ENCODE measurements at regions not wholly inside any gene's neighbourhood (a gene's known extent, or its start where the extent isn't known, plus 50 kb on each side); places are given as distances from the start of the nearest gene placed in this dataset.

DNA sequence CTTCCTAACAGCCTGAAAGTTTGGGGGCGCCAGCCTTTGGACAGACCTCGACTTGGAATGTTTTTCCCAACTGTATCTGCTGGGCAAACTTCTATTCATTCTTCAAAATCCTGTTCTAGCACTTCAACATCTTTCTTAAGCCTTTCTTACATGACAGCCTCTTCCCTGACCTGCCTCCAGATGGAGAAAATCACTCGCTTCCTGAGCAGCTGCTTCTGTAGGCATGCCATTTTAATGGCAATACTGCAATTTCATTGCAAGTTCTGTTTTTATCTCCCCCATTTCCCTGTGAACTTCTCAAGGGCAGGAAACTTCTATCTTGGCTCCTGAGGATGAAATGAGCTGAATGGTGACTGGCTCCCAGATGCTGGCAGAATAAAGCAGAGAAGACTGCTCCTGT is 128.8 kb upstream of the ASIC2 start:
- no peak for TF ChIP-seq CTCF (IDR thresholded peaks at IDR 0.05; ENCODE audit: low read depth, low read length)
- H3K27ac ChIP-seq (ENCODE audit: low read depth, low read length), result no peak overlapping the region
- ChIA-PET POLR2A (no interaction called here), CTCF (no interaction called here)
- no peak for DNase-seq (ENCODE audit: low read depth, low spot score)
- H3K9me3 ChIP-seq (ENCODE audit: control insufficient read depth, insufficient read depth, low read length), result peaks cover 3% of the 10 kb centered on the region; the same call in 1 of the 2 replicates
- H3K27me3 ChIP-seq (ENCODE audit: control insufficient read depth, insufficient read depth, low read length), result no peaks in the 10 kb centered on the region
- no peak overlapping the region for H3K4me3 ChIP-seq (ENCODE audit: low read depth, low read length)

GRCh38 chr17:33433581-33433980 is 140.5 kb upstream of the ASIC2 start:
- POLR2A ChIA-PET, result no interaction called here
- DNase-seq (ENCODE audit: low read depth, low spot score), result no peak
- peaks cover under 1% of the 10 kb centered on the region for H3K9me3 ChIP-seq (ENCODE audit: control insufficient read depth, insufficient read depth, low read length)
- no peak for TF ChIP-seq CTCF (IDR thresholded peaks at IDR 0.05; ENCODE audit: low read depth, low read length)
- H3K4me3 ChIP-seq (ENCODE audit: low read depth, low read length), result no peak overlapping the region
- H3K27me3 ChIP-seq (ENCODE audit: control insufficient read depth, insufficient read depth, low read length), result no peaks in the 10 kb centered on the region
- no peak overlapping the region for H3K27ac ChIP-seq (ENCODE audit: low read depth, low read length)
- CTCF ChIA-PET, result no interaction called here

DNA sequence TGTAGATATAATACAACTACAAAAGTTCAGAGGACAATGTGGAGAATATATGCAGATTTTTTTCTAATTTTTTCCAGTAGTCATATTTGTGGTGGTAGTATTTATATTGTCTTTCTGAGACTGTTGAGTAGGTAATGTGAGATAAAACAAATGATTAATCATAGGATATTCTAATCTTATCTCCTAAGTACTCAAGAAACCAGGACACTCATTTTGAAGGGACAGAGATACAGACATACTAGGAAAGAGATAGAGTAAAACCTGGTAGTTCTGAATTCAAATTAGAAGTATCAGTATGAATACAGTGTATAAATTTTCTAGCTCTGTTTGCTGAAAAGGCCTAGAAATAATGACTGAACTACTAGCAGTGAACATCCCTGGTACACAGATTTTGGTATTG is 141.7 kb upstream of the ASIC2 start:
- H3K4me3 ChIP-seq (ENCODE audit: low read depth, low read length), result no peak overlapping the region
- H3K27ac ChIP-seq (ENCODE audit: low read depth, low read length), result no peak overlapping the region
- no peaks in the 10 kb centered on the region for H3K27me3 ChIP-seq (ENCODE audit: control insufficient read depth, insufficient read depth, low read length)
- DNase-seq (ENCODE audit: low read depth, low spot score), result no peak
- CTCF ChIA-PET, result no interaction called here
- no peak for TF ChIP-seq CTCF (IDR thresholded peaks at IDR 0.05; ENCODE audit: low read depth, low read length)
- H3K9me3 ChIP-seq (ENCODE audit: control insufficient read depth, insufficient read depth, low read length), result peaks cover 4% of the 10 kb centered on the region
- POLR2A ChIA-PET, result no interaction called here

GRCh38 chr17:33435721-33436301 is 142.7 kb upstream of the ASIC2 start:
- no peak overlapping the region for H3K4me3 ChIP-seq (ENCODE audit: low read depth, low read length)
- no peaks in the 10 kb centered on the region for H3K27me3 ChIP-seq (ENCODE audit: control insufficient read depth, insufficient read depth, low read length)
- POLR2A ChIA-PET, result no interaction called here
- CTCF ChIA-PET, result no interaction called here
- DNase-seq (ENCODE audit: low read depth, low spot score), result no peak
- H3K9me3 ChIP-seq (ENCODE audit: control insufficient read depth, insufficient read depth, low read length), result peaks cover 4% of the 10 kb centered on the region
- TF ChIP-seq CTCF (IDR thresholded peaks at IDR 0.05; ENCODE audit: low read depth, low read length), result no peak
- H3K27ac ChIP-seq (ENCODE audit: low read depth, low read length), result no peak overlapping the region

DNA sequence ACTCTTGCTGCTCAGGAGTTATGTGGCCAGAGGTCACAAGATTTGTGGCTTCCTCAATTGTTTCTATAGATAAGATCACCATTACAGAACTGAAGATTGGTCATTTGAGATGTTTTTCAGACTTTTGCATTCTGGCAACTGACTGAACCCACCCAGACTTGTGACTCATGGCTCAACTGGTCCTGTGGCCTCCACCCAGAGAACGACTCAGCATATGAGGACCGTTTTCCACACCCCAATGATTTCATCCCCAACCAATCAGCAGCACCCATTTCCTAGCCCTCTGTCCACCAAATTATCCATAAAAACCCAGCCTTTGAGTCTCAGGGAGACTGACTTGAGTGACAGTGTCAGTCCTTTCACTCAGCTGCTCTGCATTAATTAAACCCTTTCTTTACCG is 143.2 kb upstream of the ASIC2 start:
- POLR2A ChIA-PET, result no interaction called here
- no peak overlapping the region for H3K27ac ChIP-seq (ENCODE audit: low read depth, low read length)
- H3K9me3 ChIP-seq (ENCODE audit: control insufficient read depth, insufficient read depth, low read length), result peaks cover 4% of the 10 kb centered on the region
- no peak for DNase-seq (ENCODE audit: low read depth, low spot score)
- no peak overlapping the region for H3K4me3 ChIP-seq (ENCODE audit: low read depth, low read length)
- no peaks in the 10 kb centered on the region for H3K27me3 ChIP-seq (ENCODE audit: control insufficient read depth, insufficient read depth, low read length)
- TF ChIP-seq CTCF (IDR thresholded peaks at IDR 0.05; ENCODE audit: low read depth, low read length), result no peak
- CTCF ChIA-PET, result no interaction called here

Measured in AG04450 (cell line).